A172 (cell line): ENCODE measurements at regions not wholly inside any gene's neighbourhood (a gene's known extent, or its start where the extent isn't known, plus 50 kb on each side); places are given as distances from the start of the nearest gene placed in this dataset.
"Not testable (repeated sequence)": the region's sequence is repeated elsewhere in the genome, so short reads cannot be mapped to it uniquely, and the experiment has no call there.

ENCODE experiments used
- DNase-seq: peaks from one replicate; pipeline ENCODE4 v3.0.0-alpha.2; 2015; ENCODE audit warnings: low spot score

- DNase-seq = no peak
Measured at GRCh38 chr6:79810185-79810705, 137.1 kb downstream of the ELOVL4 start.

GRCh38 chr6:79808921-79809320, 138.4 kb downstream of the ELOVL4 start:
- no peak for DNase-seq

- not testable (repeated sequence) for DNase-seq
Measured at GRCh38 chr6:79806661-79807060, 140.7 kb downstream of the ELOVL4 start.

GRCh38 chr6:79804732-79805131, 142.6 kb downstream of the ELOVL4 start:
- DNase-seq = no peak

DNA sequence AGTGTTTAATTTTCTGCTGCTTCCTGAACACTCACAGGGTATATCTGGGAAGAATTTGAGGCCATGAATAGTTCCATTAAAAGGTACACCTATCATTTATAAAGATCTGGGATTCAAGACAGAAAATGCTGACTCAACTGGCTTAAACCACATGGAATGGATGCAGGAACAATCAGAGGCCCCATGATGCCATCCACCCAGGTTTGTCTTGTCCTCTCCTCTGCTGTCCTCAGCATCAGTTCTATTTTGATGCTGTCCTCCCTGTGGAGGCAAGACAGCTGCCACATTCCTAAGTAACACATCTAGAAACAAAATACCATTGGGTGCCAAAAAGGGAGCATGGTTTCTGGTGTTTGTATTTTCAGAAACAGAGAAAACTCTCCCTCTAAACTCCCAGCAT, 143.4 kb downstream of the ELOVL4 start:
- no peak for DNase-seq

DNA sequence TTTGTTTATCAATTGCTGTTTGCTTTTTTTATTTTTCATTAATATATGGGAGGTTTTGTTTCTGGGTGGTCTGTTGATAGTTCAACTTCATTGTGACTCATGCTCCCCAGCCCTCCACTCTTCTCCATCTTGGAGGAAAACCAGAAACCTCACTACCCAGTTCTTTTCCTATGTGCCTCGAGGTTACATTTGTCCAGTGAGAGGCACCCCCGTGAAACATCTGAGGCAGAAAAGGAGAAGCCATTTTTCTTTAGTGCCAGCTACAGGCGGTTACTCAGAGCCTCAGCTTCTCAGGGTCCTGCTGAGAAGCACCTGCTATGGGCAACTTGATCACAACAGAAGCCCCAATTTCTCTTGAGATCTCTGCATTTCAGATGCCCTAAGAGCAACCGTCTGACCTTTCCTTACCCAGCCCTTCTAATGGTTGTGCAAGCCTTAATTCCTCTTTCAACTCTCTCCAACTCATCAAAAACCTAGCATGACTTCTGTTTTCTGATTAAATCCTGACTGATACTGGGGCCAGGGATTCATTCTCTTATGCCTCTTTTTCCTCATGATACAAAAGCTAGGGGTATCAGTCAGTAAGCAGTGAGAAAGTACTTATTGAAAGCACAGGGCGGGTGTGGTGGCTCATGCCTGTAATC, 144.6 kb downstream of the ELOVL4 start:
- no peak for DNase-seq

DNA sequence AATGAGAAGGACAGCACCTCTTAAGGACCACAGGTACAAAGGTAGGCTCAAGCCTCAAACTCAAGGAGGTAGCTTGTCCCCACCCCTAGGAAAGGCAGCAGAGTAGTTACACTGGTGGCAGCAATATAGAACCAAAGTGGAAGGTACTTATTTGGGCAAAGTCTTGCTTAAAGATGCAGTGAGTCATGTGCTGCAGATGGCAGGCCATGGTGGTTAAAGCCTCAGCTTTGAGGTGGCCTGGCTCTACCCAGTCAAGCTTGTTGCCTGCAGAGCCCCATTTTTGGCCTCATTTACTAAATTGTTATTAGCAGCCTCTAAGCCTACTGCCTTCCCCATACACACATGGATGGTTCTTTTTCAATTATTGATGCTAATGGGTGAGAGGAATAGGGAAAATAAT, 146.0 kb downstream of the ELOVL4 start:
- DNase-seq = no peak

GRCh38 chr6:79798841-79799240, 148.5 kb downstream of the ELOVL4 start:
- no peak for DNase-seq

DNA sequence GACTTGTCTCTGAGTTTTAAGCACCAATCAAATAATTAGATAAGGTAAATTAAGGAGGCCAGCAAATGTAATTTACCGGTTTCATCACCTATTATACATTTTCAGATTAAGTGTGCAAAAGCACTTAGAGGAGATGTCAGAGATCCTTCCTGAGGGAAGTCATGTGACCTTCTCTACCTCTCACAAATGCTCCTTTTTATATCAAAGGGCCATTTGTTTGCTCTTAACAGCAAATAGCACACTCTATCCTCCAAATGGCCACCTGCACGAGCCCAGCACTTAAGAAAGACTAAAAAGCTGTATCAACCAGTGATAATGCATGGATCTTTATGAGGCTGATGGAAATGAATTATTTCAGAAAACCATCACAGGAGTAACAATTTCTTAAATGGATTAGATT, 149.4 kb downstream of the ELOVL4 start:
- DNase-seq = no peak

- DNase-seq = no peak
Measured at GRCh38 chr6:79797163-79797764, 150.1 kb downstream of the ELOVL4 start.

DNA sequence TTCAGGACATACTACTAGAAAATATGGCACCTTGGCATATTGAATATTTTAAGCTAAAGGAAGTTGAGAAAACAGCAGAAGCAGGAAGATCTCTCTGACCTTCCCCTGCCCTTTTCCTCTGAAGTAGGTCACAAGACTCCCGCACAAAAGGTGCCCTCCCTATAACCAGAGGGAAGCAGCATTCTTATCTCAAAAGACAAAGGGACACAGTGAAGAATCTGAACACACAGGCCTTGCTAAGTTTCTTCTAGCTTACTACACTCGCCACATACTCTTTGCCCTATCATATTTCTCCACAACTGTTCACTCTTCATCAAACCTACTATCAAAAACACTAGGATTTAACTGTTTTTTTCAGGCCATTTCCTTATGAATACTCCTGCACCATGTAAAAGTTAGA, 151.2 kb downstream of the ELOVL4 start:
- no peak for DNase-seq

DNA sequence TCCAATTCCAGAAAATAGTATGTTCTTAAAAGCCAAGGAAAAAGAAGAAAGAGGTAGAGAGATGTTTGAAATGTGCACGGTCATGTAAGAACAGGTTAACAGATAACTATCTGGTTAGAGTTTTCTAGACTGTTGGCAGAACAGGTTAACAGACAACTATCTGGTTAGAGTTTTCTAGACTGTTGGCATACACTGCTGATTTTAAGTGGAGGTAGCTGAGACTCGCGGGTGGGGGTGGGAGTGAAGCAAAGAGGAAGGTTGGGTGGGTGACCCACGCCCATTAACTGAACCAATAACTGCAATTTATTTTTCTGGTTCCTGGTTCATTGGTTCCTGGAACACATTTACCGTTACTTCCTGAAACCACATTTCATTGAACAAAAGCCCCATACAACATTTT, 157.5 kb downstream of the ELOVL4 start:
- no peak for DNase-seq

- no peak for DNase-seq
Measured at GRCh38 chr6:79788756-79789155, 157.6 kb downstream of the SH3BGRL2 start.

GRCh38 chr6:79787626-79788025, 156.5 kb downstream of the SH3BGRL2 start:
- no peak for DNase-seq

GRCh38 chr6:79784395-79784753, 153.2 kb downstream of the SH3BGRL2 start:
- no peak for DNase-seq

DNA sequence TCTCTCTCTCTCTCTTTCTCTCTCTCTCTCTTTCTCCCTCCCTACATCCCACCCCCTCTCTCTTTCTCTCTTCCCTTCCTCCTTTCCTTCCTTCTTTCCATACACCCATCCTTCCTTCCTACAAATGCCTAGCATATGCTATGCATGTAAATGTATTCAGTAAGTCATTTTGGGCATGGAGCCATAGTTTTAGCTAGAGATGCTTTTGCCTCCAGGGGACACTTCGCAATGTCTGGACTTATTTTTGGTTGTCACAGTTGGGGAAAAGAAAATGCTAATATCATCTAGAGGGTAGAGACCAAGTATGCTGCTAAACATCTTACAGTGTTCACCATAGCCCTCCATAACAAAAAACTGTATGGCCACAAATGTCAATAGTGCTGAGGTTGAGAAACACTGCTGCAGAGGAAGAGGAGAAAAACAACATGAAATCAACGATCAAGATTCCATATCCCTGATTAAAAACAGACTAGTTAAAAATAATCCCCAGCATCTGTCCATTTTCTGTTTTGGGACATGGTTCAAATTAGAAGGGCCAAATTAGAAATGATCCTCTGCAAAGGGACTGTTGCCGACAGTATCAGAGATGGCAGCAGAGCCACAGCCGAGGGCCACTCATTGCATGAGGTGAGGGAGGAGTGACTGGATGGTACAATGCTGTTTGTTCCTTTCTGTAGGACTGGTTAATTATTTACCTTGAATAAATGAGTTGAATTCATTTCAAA, 152.7 kb downstream of the SH3BGRL2 start:
- DNase-seq = no peak

- DNase-seq = no peak
Measured at GRCh38 chr6:79782792-79783580, 151.9 kb downstream of the SH3BGRL2 start.

DNA sequence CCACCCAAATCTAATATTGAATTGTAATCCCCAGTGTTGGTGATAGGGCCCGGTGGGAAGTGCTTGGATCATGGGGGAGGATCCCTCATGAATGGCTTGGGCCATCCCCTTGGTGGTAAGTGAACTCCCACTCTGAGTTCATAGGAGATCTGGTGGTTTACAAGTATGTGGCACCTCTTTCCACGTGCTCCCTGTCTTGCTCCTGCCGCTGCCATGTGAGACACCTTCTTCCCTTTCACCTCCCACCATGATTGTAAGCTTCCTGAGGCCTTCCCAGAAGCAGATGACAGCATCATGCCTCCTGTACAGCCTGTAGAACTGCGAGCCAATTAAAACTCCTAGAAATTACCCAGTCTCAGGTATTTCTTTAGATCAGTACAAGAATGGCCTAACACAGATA, 150.8 kb downstream of the SH3BGRL2 start:
- no peak for DNase-seq

- no peak for DNase-seq
Measured at GRCh38 chr6:79780881-79781280, 149.8 kb downstream of the SH3BGRL2 start.

DNA sequence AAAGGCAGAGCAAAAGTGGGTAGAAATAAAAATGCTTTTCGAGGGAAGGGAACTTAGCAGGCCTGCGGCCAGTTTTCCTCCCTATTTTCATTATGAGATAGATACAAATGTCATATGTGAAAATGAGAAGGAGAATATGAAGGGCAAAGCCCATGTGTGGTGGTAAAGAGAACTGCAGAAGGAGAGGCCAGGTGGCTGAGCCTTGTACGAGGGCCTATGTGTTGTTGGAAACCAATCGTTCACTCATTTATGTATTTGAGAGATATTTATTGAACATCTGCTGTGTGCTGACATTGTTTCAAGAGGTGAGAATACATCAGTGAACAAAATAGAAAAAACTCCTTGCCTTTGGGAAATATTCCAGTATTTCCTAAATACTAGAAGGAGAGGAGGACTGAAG, 147.7 kb downstream of the SH3BGRL2 start:
- DNase-seq = no peak

GRCh38 chr6:79777713-79778579, 146.8 kb downstream of the SH3BGRL2 start:
- peak; percentile 58 for DNase-seq
